CD4-positive, alpha-beta T cell treated with Interleukin-17A for 4 hours (primary cell): ENCODE measurements at regions not wholly inside any gene's neighbourhood (a gene's known extent, or its start where the extent isn't known, plus 50 kb on each side); places are given as distances from the start of the nearest gene placed in this dataset.
"Not testable (repeated sequence)": the region's sequence is repeated elsewhere in the genome, so short reads cannot be mapped to it uniquely, and the experiment has no call there.

Experiments
- DNase-seq: peaks from one replicate; pipeline ENCODE4 v3.0.0-alpha.2; 2020; ENCODE audit warnings: mixed read lengths

- DNase-seq: no peak
Observed at GRCh38 chr1:112855152-112855828, 100.7 kb downstream of the SLC16A1 start.

DNA sequence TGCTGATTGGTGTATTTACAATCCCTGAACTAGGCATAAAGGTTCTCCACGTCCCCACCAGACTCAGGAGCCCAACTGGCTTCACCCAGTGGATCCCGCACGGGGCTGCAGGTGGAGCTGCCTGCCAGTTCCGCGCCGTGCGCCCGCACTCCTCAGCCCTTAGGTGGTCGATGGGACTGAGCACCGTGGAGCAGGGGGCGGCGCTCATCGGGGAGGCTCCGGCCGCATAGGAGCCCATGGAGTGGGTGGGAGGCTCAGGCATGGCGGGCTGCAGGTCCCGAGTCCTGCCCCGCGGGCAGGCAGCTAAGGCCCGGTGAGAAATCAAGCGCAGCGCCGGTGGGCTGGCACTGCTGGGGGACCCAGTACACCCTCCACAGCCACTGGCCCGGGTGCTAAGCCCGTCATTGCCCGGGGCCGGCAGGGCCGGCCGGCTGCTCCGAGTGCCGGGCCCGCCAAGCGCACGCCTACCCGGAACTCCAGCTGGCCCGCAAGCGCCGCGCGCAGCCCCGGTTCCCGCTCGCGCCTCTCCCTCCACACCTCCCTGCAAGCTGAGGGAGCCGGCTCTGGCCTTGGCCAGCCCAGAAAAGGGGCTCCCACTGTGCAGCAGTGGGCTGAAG lies 101.5 kb downstream of the SLC16A1 start:
- DNase-seq: not testable (repeated sequence)

- not testable (repeated sequence) for DNase-seq
Observed at GRCh38 chr1:112853915-112854314, 102.1 kb downstream of the SLC16A1 start.

GRCh38 chr1:112852934-112853333 lies 103.1 kb downstream of the SLC16A1 start:
- no peak for DNase-seq

DNA sequence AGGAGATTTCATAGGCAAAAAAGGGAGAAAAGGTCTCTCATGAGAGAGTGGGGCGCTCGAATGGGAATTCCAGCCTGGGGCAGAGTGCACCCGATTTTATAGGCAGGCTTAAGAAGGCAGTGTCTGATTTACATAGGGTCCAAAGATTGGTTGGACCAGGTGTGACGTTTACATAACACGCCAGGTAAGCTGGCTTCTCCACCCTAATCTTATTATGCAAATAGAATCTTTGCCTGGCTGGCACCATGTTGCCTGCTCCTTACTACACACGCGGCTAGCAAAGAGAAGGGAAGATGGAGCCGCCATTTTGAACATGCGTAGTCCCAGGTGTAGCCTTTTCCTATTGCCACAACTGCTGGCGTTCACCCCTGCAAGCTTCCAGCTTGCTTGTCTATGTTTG lies 103.7 kb downstream of the SLC16A1 start:
- no peak for DNase-seq

DNA sequence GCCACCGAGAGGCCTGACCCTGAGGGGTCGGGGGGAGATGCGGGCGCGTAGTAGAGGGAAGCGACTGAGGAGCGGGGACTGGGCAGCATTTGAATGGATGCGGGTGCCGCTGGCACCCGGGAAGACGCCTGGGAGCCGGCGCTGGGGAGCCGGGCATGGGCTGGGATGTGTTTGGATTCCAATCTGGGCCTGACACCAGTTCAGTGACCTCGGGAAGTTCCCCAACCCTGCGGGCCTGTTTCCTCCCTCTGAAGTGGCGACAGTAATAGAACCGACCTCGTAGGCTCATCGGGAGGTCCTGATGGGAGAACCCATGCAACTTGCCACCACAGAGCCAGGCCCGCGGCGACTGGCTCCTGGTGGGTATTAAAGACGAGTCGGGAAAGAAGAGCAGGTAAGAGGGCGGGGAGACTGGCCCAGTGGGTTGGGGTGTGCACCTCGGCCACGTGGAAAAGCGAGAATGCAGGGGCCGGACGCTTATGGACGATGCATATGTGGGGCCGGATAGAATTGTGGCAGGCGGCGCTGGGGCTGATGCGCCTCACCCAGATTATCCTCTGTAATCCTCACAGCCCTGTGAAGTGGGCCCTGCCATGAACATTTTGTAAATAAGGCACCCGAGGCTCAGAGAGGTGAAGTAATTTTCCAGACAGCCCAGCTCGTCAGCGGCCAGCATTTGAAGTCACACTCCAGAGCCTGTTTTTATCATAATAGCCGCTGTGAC lies 105.8 kb downstream of the SLC16A1 start:
- no peak for DNase-seq

DNA sequence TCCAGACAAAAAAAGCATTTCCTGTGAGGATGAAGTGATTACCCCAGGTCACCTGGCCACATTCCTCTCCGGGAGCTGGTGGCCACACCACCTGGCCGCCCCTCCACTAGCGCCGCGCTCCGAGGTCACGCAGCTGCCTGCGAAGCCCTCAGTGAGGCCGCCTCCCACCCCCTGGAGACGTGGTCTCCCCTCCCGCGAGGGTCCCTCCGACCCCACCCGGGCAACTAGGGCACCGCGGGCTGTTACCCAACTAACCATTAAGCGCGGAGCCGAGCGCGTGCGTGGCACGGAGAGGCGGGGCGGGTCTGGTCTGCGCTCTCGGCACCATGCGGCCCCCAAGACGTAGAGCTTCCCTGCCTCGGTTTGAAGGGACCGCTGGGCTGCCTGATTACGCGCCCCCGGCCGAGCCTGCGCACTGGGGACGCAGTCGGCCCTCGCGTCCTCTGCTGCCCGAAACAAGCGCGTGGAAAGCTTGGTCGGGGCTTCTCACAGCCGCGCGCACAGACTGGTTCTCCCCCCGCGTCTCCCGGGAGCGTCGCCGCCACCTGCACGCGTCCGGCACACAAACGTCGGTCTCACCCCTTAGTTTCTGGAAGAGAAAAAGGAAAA lies 106.5 kb downstream of the SLC16A1 start:
- peak; percentile 5 for DNase-seq

DNA sequence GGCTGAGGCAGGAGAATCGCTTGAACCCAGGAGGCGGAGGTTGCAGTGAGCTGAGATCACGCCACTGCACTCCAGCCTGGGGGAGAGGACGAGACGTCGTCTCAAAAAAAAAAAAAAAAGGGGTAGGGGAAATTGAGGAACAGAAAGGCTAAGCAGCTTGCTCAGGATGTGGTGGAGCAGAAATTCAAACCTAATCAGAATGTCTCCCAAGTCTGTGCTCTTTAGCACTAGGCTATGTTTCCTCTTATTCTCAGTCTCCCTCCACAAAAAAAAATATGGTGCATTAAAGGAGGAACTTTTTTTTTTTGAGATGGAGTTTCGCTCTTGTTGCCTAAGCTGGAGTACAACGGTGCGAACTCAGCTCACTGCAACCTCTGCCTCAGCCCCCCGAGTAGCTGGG lies 114.2 kb downstream of the SLC16A1 start:
- DNase-seq: no peak

DNA sequence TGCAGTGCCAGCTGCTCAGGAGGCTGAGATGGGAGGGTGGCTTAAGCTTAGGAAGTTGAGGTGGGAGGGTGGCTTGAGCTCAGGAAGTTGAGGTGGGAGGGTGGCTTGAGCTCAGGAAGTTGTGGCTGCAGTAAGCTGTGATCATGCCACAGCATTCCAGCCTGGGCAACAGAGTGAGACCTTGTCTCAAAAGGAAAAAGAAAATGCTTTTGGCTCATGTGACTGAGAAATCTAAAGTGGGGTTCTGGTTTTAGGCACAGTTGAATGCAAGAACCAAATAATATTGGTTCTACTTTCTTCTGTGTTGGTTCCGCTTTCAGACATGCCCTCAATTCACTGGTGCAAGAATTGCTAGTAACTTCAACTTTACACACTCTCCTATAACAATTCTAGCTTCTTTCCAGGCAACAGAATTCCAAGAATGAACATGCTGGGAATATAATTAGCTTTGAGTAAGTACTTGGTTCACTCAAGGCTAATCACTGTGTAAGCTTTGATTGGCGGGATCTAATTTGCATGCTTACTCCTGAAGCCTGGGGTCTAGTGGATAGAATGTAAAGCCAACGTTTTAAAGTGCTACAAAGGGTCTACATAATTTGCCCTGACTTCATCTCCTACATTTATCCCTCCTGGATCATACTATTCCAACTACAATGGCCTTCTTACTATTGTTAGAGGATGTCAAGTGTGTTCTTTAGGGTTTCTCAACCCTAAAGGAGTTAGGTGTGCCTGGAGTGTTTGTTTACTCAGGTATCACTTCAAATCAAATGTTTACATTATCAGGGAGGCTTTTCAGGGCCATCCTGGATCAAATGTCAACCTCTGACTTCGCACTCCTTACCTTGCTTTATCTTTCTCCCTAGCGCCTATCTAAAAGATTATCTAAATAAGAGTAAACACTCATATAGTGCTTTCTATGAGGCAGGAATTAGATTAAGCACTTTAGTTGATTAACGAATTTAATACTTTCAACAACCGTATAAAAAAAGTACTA lies 115.1 kb downstream of the SLC16A1 start:
- DNase-seq: peak; percentile 27

DNA sequence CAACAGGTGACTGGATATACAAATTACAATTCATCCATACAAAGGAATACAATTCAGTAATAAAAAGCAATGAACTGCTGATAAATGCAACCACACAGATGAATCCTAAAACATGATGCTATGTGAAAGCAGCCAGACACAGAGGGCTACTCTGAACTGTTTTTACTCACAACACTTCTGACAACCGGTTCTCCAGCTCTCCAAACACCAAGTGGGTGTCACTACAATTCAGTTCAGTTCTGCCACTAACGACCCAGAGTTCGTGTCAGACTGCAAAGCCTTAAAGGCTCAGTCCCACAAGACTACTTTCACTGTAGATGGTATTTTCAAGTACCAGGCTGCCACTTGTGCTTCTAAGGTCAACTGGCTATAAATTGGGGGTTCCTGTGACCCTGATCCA lies 119.4 kb downstream of the SLC16A1 start:
- no peak for DNase-seq

GRCh38 chr1:112833806-112834205 lies 118.7 kb upstream of the PPM1J start:
- no peak for DNase-seq

DNA sequence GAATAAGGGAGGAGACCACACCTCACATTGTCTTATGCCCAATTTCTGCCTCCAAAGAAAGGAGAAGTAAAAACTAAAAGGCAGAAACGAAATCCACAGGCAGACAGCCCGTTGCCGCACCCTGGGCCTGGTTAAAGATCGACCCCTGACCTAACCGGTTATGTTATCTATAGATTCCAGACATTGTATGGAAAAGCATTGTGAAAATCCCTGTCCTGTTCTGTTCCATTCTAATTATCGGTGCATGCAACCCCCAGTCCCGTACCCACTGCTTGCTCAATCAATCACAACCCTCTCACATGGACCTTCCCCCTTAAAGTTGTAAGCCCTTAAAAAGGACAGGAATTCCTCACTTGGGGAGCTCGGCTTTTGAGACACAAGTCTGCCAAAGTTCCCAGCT lies 117.1 kb upstream of the PPM1J start:
- not testable (repeated sequence) for DNase-seq

- DNase-seq: not testable (repeated sequence)
Observed at GRCh38 chr1:112829691-112830090, 114.6 kb upstream of the PPM1J start.

GRCh38 chr1:112828716-112829115 lies 113.6 kb upstream of the PPM1J start:
- no peak for DNase-seq

DNA sequence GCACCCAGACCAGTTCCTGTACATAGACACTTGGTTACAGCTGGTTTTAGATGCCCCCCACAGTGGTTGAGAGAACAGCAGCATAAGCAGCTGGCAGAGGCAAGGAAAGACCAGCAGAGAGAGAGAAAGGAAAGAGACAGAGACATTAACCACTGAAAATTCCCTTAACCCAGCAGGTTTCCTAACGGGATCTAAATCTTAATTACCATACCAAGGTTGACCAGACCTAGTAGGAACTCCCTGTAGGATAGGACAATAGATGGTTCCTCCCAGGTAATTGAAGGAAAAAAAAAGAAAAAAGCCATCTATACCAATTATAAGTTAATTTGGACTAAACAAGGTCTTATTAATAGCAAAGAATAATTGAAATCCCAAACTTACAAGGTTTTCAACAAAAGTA lies 112.3 kb upstream of the PPM1J start:
- not testable (repeated sequence) for DNase-seq

- no peak for DNase-seq
Observed at GRCh38 chr1:112826217-112826944, 111.2 kb upstream of the PPM1J start.

- DNase-seq: not testable (repeated sequence)
Observed at GRCh38 chr1:112825563-112826216, 110.6 kb upstream of the PPM1J start.

DNA sequence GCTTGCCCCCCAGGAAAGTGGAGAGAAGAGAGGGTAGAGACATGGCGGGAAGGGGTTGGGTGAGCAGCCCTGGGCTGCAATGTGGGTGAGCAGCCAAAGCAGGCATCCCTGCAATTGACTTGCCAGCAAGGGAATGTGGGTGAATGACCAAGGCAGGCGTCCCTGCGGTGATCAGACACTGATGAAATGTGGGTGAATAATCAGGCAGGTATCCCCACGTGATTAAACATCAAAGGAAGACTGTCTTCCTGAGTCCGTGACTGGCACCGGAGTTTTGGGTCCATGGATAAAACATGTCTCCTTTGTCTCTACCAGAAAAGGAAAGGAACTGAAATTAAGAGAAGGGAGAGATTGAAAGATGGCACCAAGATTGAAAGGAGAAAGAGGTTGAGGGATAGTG lies 109.9 kb upstream of the PPM1J start:
- not testable (repeated sequence) for DNase-seq

DNA sequence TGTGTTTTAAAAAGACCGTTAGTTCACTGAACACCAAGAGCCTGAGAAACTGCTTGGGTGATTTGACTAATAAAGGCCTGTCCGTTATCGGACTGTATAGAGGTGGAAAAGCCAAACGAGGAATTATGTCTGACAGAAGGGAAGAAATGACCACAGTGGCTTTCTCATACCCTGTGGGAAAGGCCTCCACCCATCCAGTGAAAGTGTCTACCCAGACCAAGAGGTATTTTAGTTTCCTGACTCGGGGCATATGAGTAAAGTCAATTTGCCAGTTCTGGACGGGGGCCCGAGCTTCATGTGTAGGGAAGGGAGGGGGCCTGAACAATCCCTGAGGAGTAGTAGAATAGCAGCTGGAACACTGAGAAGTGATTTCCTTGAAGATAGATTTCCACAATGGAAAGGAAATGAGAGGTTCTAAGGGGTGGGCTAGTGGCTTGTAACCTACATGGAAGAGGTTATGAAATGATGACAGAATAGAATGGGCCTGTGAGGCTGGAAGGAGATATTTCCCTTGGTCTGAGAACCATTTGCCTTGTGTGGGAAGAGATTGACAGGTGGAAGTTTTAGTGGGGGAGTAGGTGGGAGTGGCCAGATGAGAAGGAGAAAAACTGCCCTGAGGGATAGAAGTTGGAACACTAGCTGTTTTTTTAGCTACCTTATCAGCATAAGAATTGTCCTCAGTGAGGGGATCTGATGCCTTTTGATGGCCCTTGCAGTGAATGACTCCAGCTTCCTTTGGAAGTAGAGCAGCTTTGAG lies 106.4 kb upstream of the PPM1J start:
- DNase-seq: not testable (repeated sequence)

DNA sequence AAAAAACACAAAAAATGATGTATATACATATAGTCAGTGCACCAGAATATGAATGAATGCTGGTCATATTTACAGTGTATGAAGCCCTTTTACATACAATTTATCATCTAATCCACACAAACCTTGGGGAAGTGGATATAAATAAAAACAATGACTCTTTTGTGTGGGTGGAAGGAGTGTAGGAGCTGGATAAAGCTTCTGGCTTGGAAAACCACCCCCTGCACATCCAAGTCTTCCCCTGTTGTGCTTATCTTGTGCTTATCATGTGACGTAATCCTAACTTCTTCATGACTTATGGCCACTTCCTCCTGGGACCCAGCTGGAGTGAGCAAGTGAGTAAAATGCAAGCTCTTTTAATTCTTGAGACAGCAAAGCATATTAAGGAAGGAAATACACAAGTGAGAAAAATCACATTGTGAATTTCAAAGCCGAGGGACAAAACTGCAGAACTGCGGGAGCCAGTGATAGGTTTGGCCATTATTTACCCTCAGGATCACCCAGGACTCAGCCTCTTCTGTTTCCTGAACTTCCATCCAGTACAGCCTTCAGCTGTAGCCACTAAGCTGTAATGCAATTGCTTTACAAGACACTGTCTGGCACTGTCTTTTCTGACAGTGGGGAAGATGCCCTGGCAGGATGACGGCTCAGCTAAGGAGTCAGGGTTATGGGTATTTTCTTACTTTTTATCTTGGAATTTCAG lies 104.0 kb upstream of the PPM1J start:
- DNase-seq: no peak
